ENCODE measurements at regions not wholly inside any gene's neighbourhood (a gene's known extent, or its start where the extent isn't known, plus 50 kb on each side); places are given as distances from the start of the nearest gene placed in this dataset.
"Not testable (repeated sequence)": the region's sequence is repeated elsewhere in the genome, so short reads cannot be mapped to it uniquely, and the experiment has no call there.

- ATAC-seq (ENCODE audit: low FRiP score) (no peak), DNase-seq (ENCODE audit: low spot score) (no peak)
Measured at GRCh38 chr15:39025881-39026280, 461.3 kb upstream of the RASGRP1 start.

GRCh38 chr15:39028069-39028468 is 463.5 kb upstream of the RASGRP1 start:
- ATAC-seq (ENCODE audit: low FRiP score) (no peak), DNase-seq (ENCODE audit: low spot score) (no peak)
- TF ChIP-seq CTCF (IDR thresholded peaks at IDR 0.05), result no peak

More at GRCh38 chr15:39025881-39026280, 461.3 kb upstream of the RASGRP1 start:
- TF ChIP-seq CTCF (IDR thresholded peaks at IDR 0.05), result no peak

GRCh38 chr15:39029741-39030140 is 465.1 kb upstream of the RASGRP1 start:
- DNase-seq (ENCODE audit: low spot score) (no peak), ATAC-seq (ENCODE audit: low FRiP score) (no peak)
- no peak for TF ChIP-seq CTCF (IDR thresholded peaks at IDR 0.05)

- no peak for ATAC-seq (ENCODE audit: low FRiP score)
- no peak for TF ChIP-seq CTCF (IDR thresholded peaks at IDR 0.05)
- DNase-seq (ENCODE audit: low spot score), result no peak
Measured at GRCh38 chr15:39030291-39031070, 465.9 kb upstream of the RASGRP1 start.

GRCh38 chr15:39031596-39031995 is 467.0 kb upstream of the RASGRP1 start:
- ATAC-seq (ENCODE audit: low FRiP score), result no peak
- no peak for TF ChIP-seq CTCF (IDR thresholded peaks at IDR 0.05)
- DNase-seq (ENCODE audit: low spot score), result no peak

- DNase-seq (ENCODE audit: low spot score) (no peak), ATAC-seq (ENCODE audit: low FRiP score) (no peak)
- no peak for TF ChIP-seq CTCF (IDR thresholded peaks at IDR 0.05)
Measured at GRCh38 chr15:39034816-39035215, 470.2 kb upstream of the RASGRP1 start.

GRCh38 chr15:39037611-39038010 is 473.0 kb upstream of the RASGRP1 start:
- not testable (repeated sequence) for ATAC-seq (ENCODE audit: low FRiP score); DNase-seq (ENCODE audit: low spot score)
